Memory B cell (primary cell): ENCODE measurements at regions not wholly inside any gene's neighbourhood (a gene's known extent, or its start where the extent isn't known, plus 50 kb on each side); places are given as distances from the start of the nearest gene placed in this dataset.
"Not testable (repeated sequence)": the region's sequence is repeated elsewhere in the genome, so short reads cannot be mapped to it uniquely, and the experiment has no call there.

Source experiments
- ATAC-seq: fragments of 150-1000 bp; cut with Tn5 transposase; 2 replicates; pipeline ENCODE4 v1.10.0; 2021; ENCODE audit warnings: low read depth, mild to moderate bottlenecking, moderate library complexity
- DNase-seq, 2 donors: peaks; one replicate each; pipeline ENCODE4 v3.0.0; 2022; ENCODE audit warnings: low spot score in 2 of 2
- H3K27ac Mint-ChIP-seq: one replicate; pipeline ENCODE4 v1.8.0; 2022; ENCODE audit warnings: mild to moderate bottlenecking, moderate library complexity, mixed read lengths
- H3K27me3 Mint-ChIP-seq: one replicate; pipeline ENCODE4 v1.8.0; 2022; ENCODE audit warnings: mixed read lengths
- H3K36me3 Mint-ChIP-seq: one replicate; pipeline ENCODE4 v1.8.0; 2022; ENCODE audit warnings: mild to moderate bottlenecking, mixed read lengths
- H3K4me1 Mint-ChIP-seq: one replicate; pipeline ENCODE4 v1.8.0; 2022; ENCODE audit warnings: mixed read lengths
- H3K4me3 Mint-ChIP-seq: one replicate; pipeline ENCODE4 v1.8.0; 2022; ENCODE audit warnings: mild to moderate bottlenecking, moderate library complexity, mixed read lengths
- H3K9me3 Mint-ChIP-seq: one replicate; pipeline ENCODE4 v1.8.0; 2022; ENCODE audit warnings: mixed read lengths

DNA sequence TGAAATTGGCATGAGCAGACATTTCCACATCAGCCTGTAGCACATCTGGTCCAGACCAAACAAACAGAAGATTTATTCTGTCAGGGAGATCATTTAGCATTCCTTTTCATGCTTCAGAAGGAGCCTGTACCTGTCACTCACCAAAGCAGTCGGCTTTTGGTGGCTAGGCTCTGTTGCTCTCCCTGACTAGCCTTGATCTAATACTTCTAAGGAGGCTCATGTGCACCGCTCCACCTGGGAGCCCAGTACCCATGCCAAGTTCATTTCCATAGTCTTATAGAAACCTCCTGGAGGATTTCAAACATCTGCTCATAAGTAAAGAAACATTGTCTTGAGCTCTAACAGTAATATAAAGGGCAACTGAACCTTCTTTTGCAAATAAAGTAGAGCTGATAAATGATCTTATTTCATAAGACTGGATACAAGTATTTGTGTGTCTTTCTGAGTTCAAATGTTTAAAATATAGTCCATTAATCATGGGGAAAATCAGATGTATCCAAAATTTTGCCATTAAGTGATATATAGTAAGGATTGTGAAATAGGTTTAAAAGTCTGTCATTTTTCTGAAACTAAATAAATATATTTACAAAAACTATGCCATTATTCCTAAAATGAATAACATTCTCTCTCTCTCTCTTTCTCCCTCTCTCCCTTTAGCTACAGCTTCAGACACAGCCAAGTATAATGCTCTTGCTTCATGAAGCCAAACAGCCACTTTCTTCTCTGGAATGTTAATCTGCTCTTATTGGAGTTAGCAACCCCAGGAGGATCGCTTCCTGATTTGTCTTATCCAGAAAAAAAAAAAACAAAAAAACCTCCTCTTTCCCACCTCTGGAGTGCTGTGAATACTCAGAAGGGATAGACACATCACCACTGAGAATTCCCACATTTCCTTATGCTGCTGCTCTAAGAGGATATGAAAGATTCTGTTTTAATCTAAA lies 192.7 kb upstream of the TFAP2D start:
- H3K9me3 Mint-ChIP-seq = peaks cover 4% of the 10 kb centered on the region
- H3K27ac Mint-ChIP-seq = no peak overlapping the region
- H3K27me3 Mint-ChIP-seq = no peaks in the 10 kb centered on the region
- no peak for DNase-seq
- H3K4me3 Mint-ChIP-seq = no peak overlapping the region
- H3K4me1 Mint-ChIP-seq = no peaks in the 10 kb centered on the region
- no peaks in the 10 kb centered on the region for H3K36me3 Mint-ChIP-seq
- no peak for ATAC-seq

DNA sequence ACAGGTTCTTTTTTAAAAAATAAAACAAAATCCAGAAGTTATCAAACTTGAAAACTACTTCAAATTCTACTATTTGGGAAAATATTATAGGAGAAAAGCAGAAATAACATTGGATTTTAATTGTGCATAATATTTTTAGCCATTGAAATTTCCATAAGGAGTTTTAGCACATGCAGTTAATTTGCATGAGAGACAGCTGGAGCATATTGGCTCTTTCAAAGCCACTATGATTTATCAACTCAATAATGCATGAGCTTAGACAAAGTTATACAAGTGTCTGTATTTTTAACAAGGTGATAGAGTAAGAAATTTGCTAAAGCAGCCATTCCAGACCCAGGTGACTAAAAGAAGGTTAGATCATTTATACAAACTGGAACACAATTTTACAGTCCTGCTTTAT lies 189.0 kb upstream of the TFAP2D start:
- Mint-ChIP-seq H3K27ac (no peak overlapping the region), H3K36me3 (no peaks in the 10 kb centered on the region), H3K27me3 (no peaks in the 10 kb centered on the region), H3K4me3 (no peak overlapping the region), H3K9me3 (peaks cover 5% of the 10 kb centered on the region), H3K4me1 (no peaks in the 10 kb centered on the region)
- ATAC-seq (no peak), DNase-seq (no peak)

DNA sequence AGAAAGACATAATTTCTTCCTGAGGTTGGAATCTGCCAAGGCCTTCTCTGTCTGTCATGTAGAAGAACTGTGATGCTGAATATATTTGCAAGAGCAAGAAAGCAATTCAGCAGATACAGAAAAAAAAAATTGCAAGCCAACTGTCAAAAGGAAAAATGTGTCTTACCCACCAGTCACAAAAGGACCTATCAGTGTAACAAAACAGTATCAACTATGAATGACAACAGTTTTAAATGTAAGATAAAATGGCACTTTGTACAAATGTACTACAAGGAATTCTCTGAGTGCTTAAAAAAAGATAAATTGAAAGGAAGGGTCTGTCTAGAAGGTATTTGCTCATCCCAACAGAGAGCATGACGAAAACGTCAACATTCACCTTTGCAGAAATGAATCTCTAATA lies 185.3 kb upstream of the TFAP2D start:
- Mint-ChIP-seq H3K9me3 (peaks cover 4% of the 10 kb centered on the region), H3K27ac (no peak overlapping the region), H3K4me3 (no peak overlapping the region), H3K27me3 (no peaks in the 10 kb centered on the region), H3K4me1 (no peaks in the 10 kb centered on the region), H3K36me3 (no peaks in the 10 kb centered on the region)
- no peak for ATAC-seq
- DNase-seq = no peak

DNA sequence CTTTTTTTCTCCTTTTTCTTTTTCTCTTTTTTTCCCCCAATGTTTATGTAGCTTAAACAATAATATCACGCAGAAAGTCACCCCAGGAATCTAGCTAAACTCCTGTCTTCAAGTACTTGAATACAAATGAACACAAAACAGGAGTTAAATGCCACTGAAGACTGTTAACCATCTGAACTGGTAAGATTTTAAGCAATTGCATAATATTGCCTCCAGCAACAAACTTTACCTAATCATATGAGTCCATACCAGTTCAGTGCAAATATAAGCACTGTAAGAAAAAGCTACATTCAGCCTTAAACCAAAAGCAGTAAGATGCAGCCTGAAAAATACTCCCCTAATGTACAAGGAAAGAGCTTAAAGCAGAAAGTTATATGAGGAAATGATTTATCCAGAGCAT lies 173.9 kb upstream of the TFAP2D start:
- H3K9me3 Mint-ChIP-seq = peaks cover 4% of the 10 kb centered on the region
- H3K36me3 Mint-ChIP-seq = no peaks in the 10 kb centered on the region
- H3K27me3 Mint-ChIP-seq = no peaks in the 10 kb centered on the region
- H3K4me3 Mint-ChIP-seq = no peak overlapping the region
- DNase-seq = no peak
- no peak overlapping the region for H3K27ac Mint-ChIP-seq
- ATAC-seq = no peak
- H3K4me1 Mint-ChIP-seq = no peaks in the 10 kb centered on the region

DNA sequence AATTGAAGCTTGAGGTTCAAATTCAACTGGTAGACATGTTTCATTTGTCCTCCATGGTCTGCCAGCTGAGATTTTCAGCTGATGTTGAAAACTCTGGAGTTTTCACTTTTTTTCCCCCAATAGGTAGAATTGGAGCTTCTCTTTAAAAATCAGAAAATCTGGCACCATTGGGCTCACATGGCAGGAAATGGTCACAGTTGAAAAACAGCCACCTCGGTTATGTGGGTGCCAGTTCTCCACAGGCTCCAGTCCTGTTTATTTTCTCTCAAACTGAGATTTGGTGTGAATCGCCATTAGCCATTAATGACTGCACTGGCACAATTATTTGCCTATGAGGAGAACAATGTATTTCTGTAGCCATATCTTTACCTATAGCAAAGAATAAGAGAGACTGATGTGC lies 171.4 kb upstream of the TFAP2D start:
- no peaks in the 10 kb centered on the region for H3K36me3 Mint-ChIP-seq
- peaks cover 9% of the 10 kb centered on the region for H3K9me3 Mint-ChIP-seq
- no peaks in the 10 kb centered on the region for H3K27me3 Mint-ChIP-seq
- H3K27ac Mint-ChIP-seq = no peak overlapping the region
- H3K4me1 Mint-ChIP-seq = no peaks in the 10 kb centered on the region
- DNase-seq (no peak), ATAC-seq (no peak)
- H3K4me3 Mint-ChIP-seq = no peak overlapping the region

DNA sequence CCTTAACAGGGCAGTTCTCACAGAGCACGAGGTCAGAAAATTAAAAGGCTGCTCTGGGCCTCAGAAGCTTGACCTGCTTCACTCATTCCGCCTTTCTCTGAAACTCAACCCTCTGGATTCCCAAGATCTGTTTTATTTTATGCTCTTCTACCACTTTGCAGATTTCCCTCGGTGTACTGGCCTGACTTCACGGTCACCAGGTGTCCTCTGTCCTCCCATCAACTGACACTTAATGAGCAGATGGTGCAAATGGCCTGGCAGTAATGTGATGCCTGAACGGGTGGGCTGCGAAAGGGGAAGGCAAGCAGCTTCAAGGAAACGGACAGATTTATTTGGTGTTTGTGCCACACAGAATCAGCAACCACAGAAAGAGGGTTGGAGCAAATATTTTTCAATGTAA lies 169.7 kb upstream of the TFAP2D start:
- no peak overlapping the region for H3K4me3 Mint-ChIP-seq
- H3K27ac Mint-ChIP-seq = no peak overlapping the region
- no peak for ATAC-seq

DNA sequence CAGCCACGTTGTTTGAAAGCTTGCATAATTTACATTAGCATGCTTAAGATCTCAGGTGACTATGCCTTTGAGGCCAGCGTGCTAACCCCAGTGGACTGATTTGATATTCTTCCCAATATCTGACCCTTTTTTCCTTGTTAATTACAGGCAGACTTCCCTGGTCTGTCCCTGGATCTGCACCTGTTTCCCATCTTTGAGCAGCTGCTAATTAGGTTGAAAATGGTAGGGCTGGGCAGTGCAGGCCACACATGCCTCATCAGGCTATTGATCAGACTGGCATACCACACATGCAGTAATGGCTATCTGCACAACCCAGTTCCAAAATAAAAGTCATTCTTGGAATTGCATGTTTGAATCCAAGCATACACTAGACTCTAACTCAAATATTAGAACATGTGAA lies 164.3 kb upstream of the TFAP2D start:
- H3K9me3 Mint-ChIP-seq = peaks cover 9% of the 10 kb centered on the region
- no peaks in the 10 kb centered on the region for H3K36me3 Mint-ChIP-seq
- no peaks in the 10 kb centered on the region for H3K4me1 Mint-ChIP-seq

More for the DNA sequence above, 169.7 kb upstream of the TFAP2D start:
- no peaks in the 10 kb centered on the region for H3K4me1 Mint-ChIP-seq
- peaks cover 9% of the 10 kb centered on the region for H3K9me3 Mint-ChIP-seq
- no peaks in the 10 kb centered on the region for H3K36me3 Mint-ChIP-seq
- DNase-seq = no peak
- H3K27me3 Mint-ChIP-seq = no peaks in the 10 kb centered on the region

DNA sequence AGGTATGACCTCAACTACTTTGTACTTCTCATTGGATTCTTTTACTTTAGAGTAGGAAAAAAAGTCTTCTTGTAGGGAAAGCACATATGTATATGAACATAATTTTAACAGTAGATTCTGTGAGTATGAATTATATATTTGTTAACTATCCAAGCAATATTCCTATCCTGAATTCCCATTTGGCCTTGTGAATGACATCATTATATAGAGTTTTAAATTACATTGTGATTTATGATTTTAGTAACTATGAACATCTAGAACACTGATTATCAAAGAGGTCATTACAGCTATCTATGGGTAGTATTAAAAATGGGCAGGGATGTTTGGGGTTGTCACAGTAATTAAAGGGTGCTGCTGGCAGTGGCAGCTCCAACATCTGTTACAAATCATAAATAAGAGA lies 163.9 kb upstream of the TFAP2D start:
- Mint-ChIP-seq H3K27me3 (no peaks in the 10 kb centered on the region), H3K36me3 (no peaks in the 10 kb centered on the region), H3K4me1 (no peaks in the 10 kb centered on the region), H3K27ac (no peak overlapping the region), H3K4me3 (no peak overlapping the region), H3K9me3 (peaks cover 13% of the 10 kb centered on the region)
- no peak for ATAC-seq
- no peak for DNase-seq

More for the DNA sequence above, 164.3 kb upstream of the TFAP2D start:
- Mint-ChIP-seq H3K27me3 (no peaks in the 10 kb centered on the region), H3K27ac (no peak overlapping the region), H3K4me3 (no peak overlapping the region)
- ATAC-seq (no peak), DNase-seq (no peak)

DNA sequence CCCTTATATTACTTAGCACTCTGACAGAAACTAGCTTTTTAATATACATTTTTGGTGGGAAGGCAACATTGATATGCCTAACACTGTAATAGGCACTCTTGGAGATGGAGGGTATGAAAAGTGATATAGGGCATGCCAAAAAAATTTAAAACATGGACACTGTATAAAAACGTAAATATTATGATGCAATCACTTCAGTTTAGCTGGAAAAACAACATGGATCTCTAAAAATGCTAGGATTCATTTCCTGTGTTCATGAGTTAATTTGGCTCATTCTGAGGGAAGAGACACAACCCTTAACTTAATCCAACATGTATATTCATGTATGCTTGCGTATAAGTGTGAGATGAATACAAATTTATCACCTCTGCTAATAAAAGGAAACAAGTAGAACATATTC lies 157.3 kb upstream of the TFAP2D start:
- H3K36me3 Mint-ChIP-seq = no peaks in the 10 kb centered on the region
- H3K27ac Mint-ChIP-seq = no peak overlapping the region

DNA sequence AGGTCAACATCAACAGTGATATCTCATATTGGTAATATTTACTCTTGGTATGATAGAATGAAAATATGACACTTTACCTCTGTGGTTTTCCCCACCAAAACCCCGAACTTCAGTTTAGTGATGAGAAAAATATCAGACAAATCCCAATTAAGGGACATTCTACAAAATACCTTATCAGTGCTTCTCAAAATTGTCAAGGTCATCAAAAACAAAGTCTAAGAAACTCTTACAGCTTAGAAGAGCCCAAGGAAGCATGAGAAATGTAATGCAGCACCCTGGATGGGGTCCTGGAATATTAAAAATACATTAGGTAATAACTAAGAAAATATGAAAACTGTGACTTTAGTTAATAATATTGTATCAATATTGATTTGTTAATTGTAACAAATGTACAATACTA lies 148.3 kb upstream of the TFAP2D start:
- Mint-ChIP-seq H3K27me3 (no peaks in the 10 kb centered on the region), H3K27ac (no peak overlapping the region), H3K4me3 (no peak overlapping the region), H3K4me1 (no peaks in the 10 kb centered on the region), H3K9me3 (peaks cover 2% of the 10 kb centered on the region), H3K36me3 (no peaks in the 10 kb centered on the region)
- ATAC-seq = no peak
- DNase-seq = no peak

More for the DNA sequence above, 157.3 kb upstream of the TFAP2D start:
- Mint-ChIP-seq H3K27me3 (no peaks in the 10 kb centered on the region), H3K4me3 (no peak overlapping the region), H3K4me1 (no peaks in the 10 kb centered on the region), H3K9me3 (peaks cover 12% of the 10 kb centered on the region)
- no peak for ATAC-seq
- no peak for DNase-seq

DNA sequence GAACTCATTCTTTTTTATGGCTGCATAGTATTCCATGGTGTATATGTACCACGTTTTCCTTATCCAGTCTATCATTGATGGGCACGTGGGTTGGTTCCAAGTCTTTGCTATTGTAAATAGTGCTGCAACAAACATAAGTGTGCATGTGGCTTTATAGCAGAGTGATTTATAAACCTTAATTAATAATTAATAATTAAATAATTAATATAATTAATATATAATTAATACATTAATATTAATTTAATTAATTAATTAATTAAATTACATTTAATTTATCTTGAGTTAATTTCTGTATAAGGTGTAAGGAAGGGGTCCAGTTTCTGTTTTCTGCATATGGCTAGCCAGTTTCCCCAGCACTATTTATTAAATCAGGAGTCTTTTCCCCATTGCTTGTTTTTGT lies 142.1 kb upstream of the TFAP2D start:
- not testable (repeated sequence) for DNase-seq, ATAC-seq, H3K27ac Mint-ChIP-seq, H3K36me3 Mint-ChIP-seq, H3K9me3 Mint-ChIP-seq, H3K27me3 Mint-ChIP-seq, H3K4me3 Mint-ChIP-seq, H3K4me1 Mint-ChIP-seq

DNA sequence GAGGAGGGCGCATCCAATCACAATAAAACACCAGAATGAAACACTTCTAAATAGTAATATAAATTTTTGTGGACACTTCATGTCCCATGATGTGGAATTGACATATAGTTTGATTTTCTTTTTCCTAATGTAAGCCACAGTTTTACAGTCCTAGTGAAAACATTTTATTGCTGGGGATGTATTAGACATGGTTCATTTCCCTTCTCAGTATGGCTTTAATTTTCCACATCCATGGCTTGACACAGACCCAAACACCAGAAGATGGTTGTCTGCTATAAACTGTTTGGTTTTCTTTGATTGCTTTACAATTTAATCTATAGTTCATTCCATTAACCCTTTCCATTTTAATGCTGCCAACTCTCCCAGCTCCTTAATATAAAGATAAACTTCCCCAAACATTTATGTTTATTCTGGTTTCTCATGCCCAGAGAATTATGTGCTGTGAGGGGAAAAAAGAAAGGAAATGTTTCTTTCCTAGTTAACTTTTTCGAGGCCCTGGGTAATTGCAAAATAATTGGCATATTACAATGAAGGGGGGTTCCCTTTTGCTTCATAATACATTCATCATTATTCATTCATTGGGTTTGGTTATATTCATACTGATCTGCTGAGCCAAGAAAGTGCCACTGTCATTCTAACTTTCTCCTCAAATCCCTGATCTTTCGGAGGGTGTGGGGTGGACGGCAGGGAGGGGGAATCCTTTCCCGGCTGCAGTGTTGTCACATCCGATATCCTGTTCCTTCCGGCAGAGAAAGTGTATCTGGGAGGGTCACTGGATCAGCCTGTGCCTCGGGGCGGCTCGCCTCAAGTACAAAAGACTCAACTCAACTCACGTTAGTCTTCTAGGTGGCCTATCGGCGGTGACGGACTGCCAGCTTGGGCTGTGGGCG lies 127.6 kb upstream of the TFAP2D start:
- Mint-ChIP-seq H3K36me3 (no peaks in the 10 kb centered on the region), H3K4me3 (no peak overlapping the region), H3K4me1 (no peaks in the 10 kb centered on the region), H3K27me3 (no peaks in the 10 kb centered on the region), H3K9me3 (peaks cover 6% of the 10 kb centered on the region), H3K27ac (no peak overlapping the region)
- DNase-seq = no peak
- ATAC-seq = no peak

DNA sequence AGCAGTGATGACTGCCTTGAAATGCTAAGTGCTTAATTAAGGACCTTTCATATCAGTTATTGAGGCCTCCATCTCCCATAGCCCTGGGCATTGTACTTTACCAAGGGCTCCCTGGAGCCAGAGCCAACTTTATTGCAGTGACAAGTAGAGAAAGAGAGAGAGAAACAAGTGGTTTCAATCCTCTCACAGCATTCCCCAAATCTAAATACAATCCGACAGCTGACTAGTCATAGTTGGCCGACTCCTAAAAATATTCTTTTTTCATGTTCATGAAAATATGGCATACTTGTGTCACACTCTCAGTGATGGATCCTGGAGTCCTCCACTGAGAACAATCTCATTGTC lies 127.0 kb upstream of the TFAP2D start:
- Mint-ChIP-seq H3K9me3 (peaks cover 6% of the 10 kb centered on the region), H3K27me3 (no peaks in the 10 kb centered on the region), H3K36me3 (no peaks in the 10 kb centered on the region), H3K27ac (no peak overlapping the region), H3K4me3 (no peak overlapping the region), H3K4me1 (no peaks in the 10 kb centered on the region)
- DNase-seq (no peak), ATAC-seq (no peak)

DNA sequence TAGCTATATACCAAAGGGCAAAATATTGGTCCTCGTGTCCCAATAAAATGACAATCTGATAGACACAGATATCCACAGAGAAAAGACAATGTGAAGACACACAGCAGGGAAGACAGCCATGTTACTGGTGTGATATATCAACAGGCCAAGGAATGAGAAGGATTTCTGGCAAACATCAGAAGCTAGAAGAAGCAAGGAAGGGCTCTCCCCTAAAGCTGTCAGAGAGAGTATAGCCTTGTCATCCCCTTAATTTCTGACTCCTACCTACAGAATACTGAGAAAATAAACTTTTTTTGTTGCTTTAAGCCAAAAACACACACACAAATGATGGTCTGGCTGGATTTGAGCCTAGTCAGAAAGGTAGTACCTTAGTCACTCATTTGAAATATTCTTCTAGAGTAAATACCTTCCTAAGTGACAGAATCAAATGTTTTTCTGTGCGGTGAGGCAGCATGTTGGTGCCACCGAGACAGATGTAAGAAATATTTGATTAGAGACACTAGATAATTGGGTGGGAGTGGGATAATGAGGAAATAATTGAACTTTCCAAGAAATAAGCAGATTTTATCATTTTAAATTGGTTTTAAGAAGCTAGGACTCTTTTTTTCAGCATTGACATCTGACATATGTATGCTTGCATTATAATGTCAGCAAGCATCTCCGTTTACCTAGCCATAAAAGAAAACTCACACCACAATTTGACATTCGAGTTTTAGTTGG lies 123.4 kb upstream of the TFAP2D start:
- Mint-ChIP-seq H3K4me1 (no peaks in the 10 kb centered on the region), H3K4me3 (no peak overlapping the region), H3K9me3 (peaks cover 3% of the 10 kb centered on the region), H3K27ac (no peak overlapping the region), H3K36me3 (no peaks in the 10 kb centered on the region), H3K27me3 (no peaks in the 10 kb centered on the region)
- no peak for ATAC-seq
- DNase-seq = no peak
